Panc1 (cell line): ENCODE measurements at regions not wholly inside any gene's neighbourhood (a gene's known extent, or its start where the extent isn't known, plus 50 kb on each side); places are given as distances from the start of the nearest gene placed in this dataset.

Source experiments
- ATAC-seq: fragments of 200-7000 bp; cut with Tn5 transposase; 2 replicates; pipeline ENCODE4 v1.9.1; 2020; ENCODE audit warnings: mild to moderate bottlenecking, moderate library complexity
- BruUV-seq: library from RNA; stranded (reverse); fragments of 400-500 nt; replicated peaks from 2 replicates; lab custom pipeline; 2021; lab: Mats Ljungman, UMichigan
- CTCF ChIA-PET: fragments of 300-600 bp; sonication (Branson Sonifier 250); formaldehyde crosslinking; loops from one replicate; lab custom pipeline; 2022; ENCODE audit warnings: antibody characterized with exemption; lab: Charles Lee
- POLR2A ChIA-PET: fragments of 300-600 bp; sonication (Branson Sonifier 250); formaldehyde crosslinking; loops from one replicate; lab custom pipeline; 2022; ENCODE audit warnings: antibody characterized with exemption; lab: Charles Lee
- DNase-seq: peaks from one replicate; pipeline ENCODE4 v3.0.0-alpha.2; 2010; ENCODE audit warnings: low read depth, low spot score
- H3K27ac ChIP-seq: 2 replicates; pipeline ENCODE4 v1.5.1; 2011; ENCODE audit warnings: mild to moderate bottlenecking, low read length, inconsistent platforms
- H3K27me3 ChIP-seq: fragments of 200-500 bp; sonication (Bioruptor generic); 2 replicates; pipeline ENCODE4 v1.6.0; 2014; ENCODE audit warnings: low read length, inconsistent platforms; ENCODE audit not compliant: control insufficient read depth, insufficient read depth
- H3K36me3 ChIP-seq: fragments of 200-500 bp; sonication (Bioruptor generic); 2 replicates; pipeline ENCODE4 v1.5.1; 2014; ENCODE audit warnings: inconsistent platforms, mild to moderate bottlenecking, low read length, moderate library complexity; ENCODE audit not compliant: control insufficient read depth, insufficient read depth
- H3K4me1 ChIP-seq: 2 replicates; pipeline ENCODE4 v1.5.1; 2011; ENCODE audit warnings: inconsistent platforms, mild to moderate bottlenecking, low read length, moderate library complexity; ENCODE audit not compliant: control insufficient read depth, insufficient read depth
- H3K4me3 ChIP-seq, 2 experiments: 2 replicates each; pipeline ENCODE4 v1.5.1; 2011 to 2012; ENCODE audit warnings: low read depth in 2 of 2, low read length in 2 of 2, mild to moderate bottlenecking in 2 of 2, inconsistent platforms in 1 of 2, moderate library complexity in 1 of 2
- H3K9me3 ChIP-seq: fragments of 200-500 bp; sonication (Bioruptor generic); 2 replicates; pipeline ENCODE4 v1.5.1; 2014; ENCODE audit warnings: low read depth, mild to moderate bottlenecking, inconsistent platforms, low read length, moderate library complexity; ENCODE audit not compliant: control insufficient read depth, insufficient read depth
- CTCF ChIP-seq: fragments of 450-650 bp; IDR thresholded peaks from 2 replicates; pipeline ENCODE4 v1.5.1; 2017; ENCODE audit warnings: mild to moderate bottlenecking
- POLR2AphosphoS5 ChIP-seq: IDR thresholded peaks from 2 replicates; pipeline ENCODE4 v1.6.1; 2012; ENCODE audit warnings: mild to moderate bottlenecking, low read depth, low read length, moderate library complexity
- REST ChIP-seq, 2 experiments: IDR thresholded peaks; 2 replicates each; pipeline ENCODE4 v1.6.1; 2011 to 2012; ENCODE audit warnings: low read depth in 2 of 2, control low read depth in 1 of 2, low read length in 1 of 2, mild to moderate bottlenecking in 1 of 2, moderate library complexity in 1 of 2; ENCODE audit not compliant: insufficient read depth in 1 of 2
- SIN3A ChIP-seq: IDR thresholded peaks from 2 replicates; pipeline ENCODE4 v1.6.1; 2012; ENCODE audit warnings: low read depth, mild to moderate bottlenecking, low read length, moderate library complexity, borderline replicate concordance; ENCODE audit not compliant: insufficient read depth
- TCF7L2 ChIP-seq: IDR thresholded peaks from 2 replicates; pipeline ENCODE4 v1.6.1; 2011; ENCODE audit warnings: mild to moderate bottlenecking, low read depth, low read length, inconsistent platforms
- in situ Hi-C: cut with HindIII; loops from 2 replicates; pipeline ENCODE4 v1.10.0; 2016; ENCODE audit warnings: low sequenced_read_pairs, low pct_unique_long_range_greater_than_20kb
- intact Hi-C: fragments of 100-400 bp; cut with micrococcal nuclease; formaldehyde crosslinking; loops from one replicate; pipeline ENCODE4 v1.10.0; 2022; ENCODE audit not compliant: unreplicated experiment

GRCh38 chr7:67652937-67653336 lies 656.3 kb downstream of the TYW1 start:
- CTCF ChIA-PET, result no interaction called here
- no peak overlapping the region for H3K4me3 ChIP-seq
- TF ChIP-seq SIN3A, result no peak
- no peak overlapping the region for H3K27ac ChIP-seq
- H3K27me3 ChIP-seq, result no peaks in the 10 kb centered on the region
- POLR2A ChIA-PET, result no interaction called here
- no peaks in the 10 kb centered on the region for H3K4me1 ChIP-seq
- ATAC-seq (no peak), DNase-seq (no peak)
- no peaks in the 10 kb centered on the region for H3K9me3 ChIP-seq
- no peaks in the 10 kb centered on the region for H3K36me3 ChIP-seq
- in situ Hi-C loops, result no loop called here
- no TSS peak for BruUV-seq
- intact Hi-C loops, result no loop called here

GRCh38 chr7:67653856-67654454 lies 657.3 kb downstream of the TYW1 start:
- H3K4me3 ChIP-seq, result no peak overlapping the region
- CTCF ChIA-PET, result no interaction called here

More at GRCh38 chr7:67653856-67654454, 657.3 kb downstream of the TYW1 start:
- H3K9me3 ChIP-seq, result no peaks in the 10 kb centered on the region
- POLR2A ChIA-PET, result no interaction called here
- in situ Hi-C loops (no loop called here), intact Hi-C loops (no loop called here)
- no peak for TF ChIP-seq POLR2AphosphoS5
- no peak for TF ChIP-seq REST (IDR thresholded peaks at IDR 0.05; ENCODE audit: insufficient read depth in 1 of 2, low read depth in 2 of 2, low read length in 1 of 2)
- no peak for TF ChIP-seq TCF7L2
- no peak for TF ChIP-seq CTCF
- no peak for TF ChIP-seq SIN3A
- DNase-seq, result no peak
- H3K27me3 ChIP-seq, result no peaks in the 10 kb centered on the region
- BruUV-seq, result no TSS peak
- no peak overlapping the region for H3K27ac ChIP-seq
- no peaks in the 10 kb centered on the region for H3K4me1 ChIP-seq
- H3K36me3 ChIP-seq, result no peaks in the 10 kb centered on the region
- no peak for ATAC-seq
